Stimulated activated naive CD8-positive, alpha-beta T cell treated with anti-CD3 and anti-CD28 coated beads, Interleukin-15, amount 100 ng/mL, for 72 hours (primary cell): ENCODE measurements at regions not wholly inside any gene's neighbourhood (a gene's known extent, or its start where the extent isn't known, plus 50 kb on each side); places are given as distances from the start of the nearest gene placed in this dataset.

ENCODE experiments used
- ATAC-seq: fragments of 150-1000 bp; cut with Tn5 transposase; 2 replicates; pipeline ENCODE4 v1.10.0; 2021; ENCODE audit warnings: mild to moderate bottlenecking, moderate library complexity
- DNase-seq, 2 donors: peaks; one replicate each; pipeline ENCODE4 v3.0.0; 2021 to 2022
- H3K27ac Mint-ChIP-seq, 2 donors: one replicate each; pipeline ENCODE4 v1.8.0; 2022; ENCODE audit warnings: mild to moderate bottlenecking in 2 of 2, mixed read lengths in 2 of 2, moderate library complexity in 2 of 2
- H3K27me3 Mint-ChIP-seq: one replicate; pipeline ENCODE4 v1.8.0; 2022; ENCODE audit warnings: mixed read lengths
- H3K4me1 Mint-ChIP-seq: one replicate; pipeline ENCODE4 v1.8.0; 2022; ENCODE audit warnings: mild to moderate bottlenecking, mixed read lengths
- H3K4me3 Mint-ChIP-seq, 2 donors: one replicate each; pipeline ENCODE4 v1.8.0; 2022; ENCODE audit warnings: mild to moderate bottlenecking in 2 of 2, mixed read lengths in 2 of 2, moderate library complexity in 1 of 2
- H3K9me3 Mint-ChIP-seq, 2 donors: one replicate each; pipeline ENCODE4 v1.8.0; 2022; ENCODE audit warnings: mixed read lengths in 2 of 2

- no peak overlapping the region for H3K27ac Mint-ChIP-seq
- H3K4me3 Mint-ChIP-seq, result no peak overlapping the region
Measured at GRCh38 chr12:91576432-91576831, 393.8 kb upstream of the DCN start.

GRCh38 chr12:91575630-91576029 is 393.0 kb upstream of the DCN start:
- ATAC-seq (no peak), DNase-seq (no peak)
- Mint-ChIP-seq H3K9me3 (no peaks in the 10 kb centered on the region), H3K27me3 (no peaks in the 10 kb centered on the region), H3K27ac (no peak overlapping the region), H3K4me3 (no peak overlapping the region), H3K4me1 (peaks cover 23% of the 10 kb centered on the region)

More at GRCh38 chr12:91576432-91576831, 393.8 kb upstream of the DCN start:
- H3K4me1 Mint-ChIP-seq, result peaks cover 23% of the 10 kb centered on the region
- no peak for ATAC-seq
- no peaks in the 10 kb centered on the region for H3K27me3 Mint-ChIP-seq
- no peak for DNase-seq
- no peaks in the 10 kb centered on the region for H3K9me3 Mint-ChIP-seq

- H3K27me3 Mint-ChIP-seq, result no peaks in the 10 kb centered on the region
- H3K4me1 Mint-ChIP-seq, result peaks cover 23% of the 10 kb centered on the region
Measured at GRCh38 chr12:91574975-91575374, 392.4 kb upstream of the DCN start.

GRCh38 chr12:91574391-91574790 is 391.8 kb upstream of the DCN start:
- Mint-ChIP-seq H3K4me3 (no peak overlapping the region), H3K4me1 (peaks cover 22% of the 10 kb centered on the region), H3K9me3 (no peaks in the 10 kb centered on the region), H3K27me3 (no peaks in the 10 kb centered on the region), H3K27ac (no peak overlapping the region)
- ATAC-seq, result no peak
- no peak for DNase-seq

More at GRCh38 chr12:91574975-91575374, 392.4 kb upstream of the DCN start:
- H3K4me3 Mint-ChIP-seq, result no peak overlapping the region
- no peak overlapping the region for H3K27ac Mint-ChIP-seq
- no peak for DNase-seq
- no peak for ATAC-seq
- no peaks in the 10 kb centered on the region for H3K9me3 Mint-ChIP-seq

- Mint-ChIP-seq H3K27ac (no peak overlapping the region), H3K9me3 (no peaks in the 10 kb centered on the region), H3K4me3 (no peak overlapping the region), H3K4me1 (peaks cover 11% of the 10 kb centered on the region), H3K27me3 (no peaks in the 10 kb centered on the region)
- DNase-seq, result no peak
- ATAC-seq, result no peak
Measured at GRCh38 chr12:91572869-91573268, 390.3 kb upstream of the DCN start.

GRCh38 chr12:91567100-91567485 is 384.5 kb upstream of the DCN start:
- no peak for ATAC-seq
- Mint-ChIP-seq H3K27me3 (no peaks in the 10 kb centered on the region), H3K27ac (no peak overlapping the region), H3K9me3 (peaks cover 0 to 4% of the 10 kb centered on the region in 2 donors), H3K4me1 (peaks cover 23% of the 10 kb centered on the region), H3K4me3 (no peak overlapping the region)
- DNase-seq, result no peak

- no peak for ATAC-seq
- Mint-ChIP-seq H3K4me3 (no peak overlapping the region), H3K27me3 (no peaks in the 10 kb centered on the region), H3K9me3 (peaks cover 0 to 4% of the 10 kb centered on the region in 2 donors), H3K4me1 (peaks cover 26% of the 10 kb centered on the region), H3K27ac (no peak overlapping the region)
- DNase-seq, result no peak
Measured at GRCh38 chr12:91566328-91567099, 383.9 kb upstream of the DCN start.

- ATAC-seq, result no peak
- no peaks in the 10 kb centered on the region for H3K27me3 Mint-ChIP-seq
- H3K4me3 Mint-ChIP-seq, result no peak overlapping the region
- no peak for DNase-seq
- H3K4me1 Mint-ChIP-seq, result peaks cover 31% of the 10 kb centered on the region
- no peak overlapping the region for H3K27ac Mint-ChIP-seq
- H3K9me3 Mint-ChIP-seq, result peaks cover 0 to 4% of the 10 kb centered on the region in 2 donors
Measured at GRCh38 chr12:91565846-91566245, 383.2 kb upstream of the DCN start.

- peaks cover 1 to 4% of the 10 kb centered on the region in 2 donors for H3K9me3 Mint-ChIP-seq
- ATAC-seq (peak; percentile 61), DNase-seq (peak in 1 of 2 donors; percentile 21)
- H3K27ac Mint-ChIP-seq, result no peak overlapping the region
- H3K4me1 Mint-ChIP-seq, result peaks cover 31% of the 10 kb centered on the region
- H3K4me3 Mint-ChIP-seq, result no peak overlapping the region
- no peaks in the 10 kb centered on the region for H3K27me3 Mint-ChIP-seq
Measured at GRCh38 chr12:91565246-91565645, 382.6 kb upstream of the DCN start.

GRCh38 chr12:91563011-91563765 is 380.6 kb upstream of the DCN start:
- H3K27me3 Mint-ChIP-seq, result no peaks in the 10 kb centered on the region
- H3K27ac Mint-ChIP-seq, result no peak overlapping the region
- DNase-seq (no peak), ATAC-seq (no peak)
- H3K4me3 Mint-ChIP-seq, result peak overlapping the region in 1 of 2 donors; percentile 2
- peaks cover 31% of the 10 kb centered on the region for H3K4me1 Mint-ChIP-seq
- H3K9me3 Mint-ChIP-seq, result peaks cover 4 to 22% of the 10 kb centered on the region in 2 donors

GRCh38 chr12:91562476-91562875 is 379.9 kb upstream of the DCN start:
- Mint-ChIP-seq H3K4me3 (peak overlapping the region in 1 of 2 donors; percentile 9), H3K4me1 (peaks cover 31% of the 10 kb centered on the region), H3K27me3 (no peaks in the 10 kb centered on the region), H3K27ac (peak overlapping the region in 1 of 2 donors; percentile 34), H3K9me3 (peaks cover 4 to 29% of the 10 kb centered on the region in 2 donors)
- ATAC-seq (peak; percentile 69), DNase-seq (no peak)

GRCh38 chr12:91561958-91562325 is 379.3 kb upstream of the DCN start:
- DNase-seq (no peak), ATAC-seq (no peak)
- H3K9me3 Mint-ChIP-seq, result peaks cover 4 to 32% of the 10 kb centered on the region in 2 donors
- H3K27ac Mint-ChIP-seq, result peak overlapping the region in 1 of 2 donors; percentile 34
- H3K4me1 Mint-ChIP-seq, result peaks cover 31% of the 10 kb centered on the region
- H3K4me3 Mint-ChIP-seq, result peak overlapping the region in 1 of 2 donors; percentile 9
- H3K27me3 Mint-ChIP-seq, result no peaks in the 10 kb centered on the region

GRCh38 chr12:91561301-91561957 is 378.8 kb upstream of the DCN start:
- peaks cover 31% of the 10 kb centered on the region for H3K4me1 Mint-ChIP-seq
- no peak overlapping the region for H3K27ac Mint-ChIP-seq
- DNase-seq, result no peak
- no peak overlapping the region for H3K4me3 Mint-ChIP-seq
- peaks cover 4 to 32% of the 10 kb centered on the region in 2 donors for H3K9me3 Mint-ChIP-seq
- H3K27me3 Mint-ChIP-seq, result no peaks in the 10 kb centered on the region
- no peak for ATAC-seq

GRCh38 chr12:91556909-91557308 is 374.3 kb upstream of the DCN start:
- H3K27me3 Mint-ChIP-seq, result no peaks in the 10 kb centered on the region
- H3K4me3 Mint-ChIP-seq, result no peak overlapping the region
- DNase-seq (no peak), ATAC-seq (no peak)
- H3K9me3 Mint-ChIP-seq, result peaks cover 0 to 32% of the 10 kb centered on the region in 2 donors
- peaks cover 11% of the 10 kb centered on the region for H3K4me1 Mint-ChIP-seq
- no peak overlapping the region for H3K27ac Mint-ChIP-seq

- H3K27ac Mint-ChIP-seq, result no peak overlapping the region
- H3K4me1 Mint-ChIP-seq, result peaks cover 8% of the 10 kb centered on the region
- H3K27me3 Mint-ChIP-seq, result no peaks in the 10 kb centered on the region
- no peak for ATAC-seq
- no peak for DNase-seq
- H3K4me3 Mint-ChIP-seq, result no peak overlapping the region
- peaks cover 0 to 32% of the 10 kb centered on the region in 2 donors for H3K9me3 Mint-ChIP-seq
Measured at GRCh38 chr12:91555436-91556415, 373.1 kb upstream of the DCN start.
